Activated CD8-positive, alpha-beta memory T cell treated with anti-CD3 and anti-CD28 coated beads, Interleukin-2, amount 50 U/mL, for 48 hours (primary cell): ENCODE measurements at regions not wholly inside any gene's neighbourhood (a gene's known extent, or its start where the extent isn't known, plus 50 kb on each side); places are given as distances from the start of the nearest gene placed in this dataset.
"Not testable (repeated sequence)": the region's sequence is repeated elsewhere in the genome, so short reads cannot be mapped to it uniquely, and the experiment has no call there.

Experiments
- DNase-seq: peaks from one replicate; pipeline ENCODE4 v3.0.0-alpha.2; 2020

DNA sequence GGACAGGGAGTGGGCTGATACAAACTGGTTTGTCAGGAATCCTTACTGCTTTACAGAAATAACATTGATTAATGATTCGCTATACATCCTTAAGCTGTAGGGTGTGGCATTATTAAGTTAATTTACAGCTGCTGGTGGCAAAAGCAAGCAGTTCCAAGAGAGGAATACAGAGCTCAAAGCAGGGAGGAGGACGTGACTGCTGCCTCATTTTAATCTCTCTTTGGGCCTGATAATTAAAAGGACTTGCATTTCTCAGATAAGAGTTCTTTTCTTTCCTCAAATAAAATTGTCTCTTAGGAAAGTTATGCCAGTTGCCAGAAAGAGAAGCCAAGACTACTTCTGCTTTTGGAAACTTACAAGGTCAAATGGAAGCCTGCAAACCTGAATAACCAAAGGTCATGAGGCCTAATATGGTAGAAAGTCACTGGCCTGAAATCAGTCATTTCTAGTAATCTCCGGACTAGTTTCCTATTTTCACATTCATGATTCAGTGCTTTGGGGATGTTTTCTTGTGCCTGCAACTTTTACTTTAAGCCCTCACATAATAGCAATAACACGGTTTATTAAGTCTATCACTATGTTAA, 426.2 kb upstream of the SPATA31A3 start:
- DNase-seq: not testable (repeated sequence)

DNA sequence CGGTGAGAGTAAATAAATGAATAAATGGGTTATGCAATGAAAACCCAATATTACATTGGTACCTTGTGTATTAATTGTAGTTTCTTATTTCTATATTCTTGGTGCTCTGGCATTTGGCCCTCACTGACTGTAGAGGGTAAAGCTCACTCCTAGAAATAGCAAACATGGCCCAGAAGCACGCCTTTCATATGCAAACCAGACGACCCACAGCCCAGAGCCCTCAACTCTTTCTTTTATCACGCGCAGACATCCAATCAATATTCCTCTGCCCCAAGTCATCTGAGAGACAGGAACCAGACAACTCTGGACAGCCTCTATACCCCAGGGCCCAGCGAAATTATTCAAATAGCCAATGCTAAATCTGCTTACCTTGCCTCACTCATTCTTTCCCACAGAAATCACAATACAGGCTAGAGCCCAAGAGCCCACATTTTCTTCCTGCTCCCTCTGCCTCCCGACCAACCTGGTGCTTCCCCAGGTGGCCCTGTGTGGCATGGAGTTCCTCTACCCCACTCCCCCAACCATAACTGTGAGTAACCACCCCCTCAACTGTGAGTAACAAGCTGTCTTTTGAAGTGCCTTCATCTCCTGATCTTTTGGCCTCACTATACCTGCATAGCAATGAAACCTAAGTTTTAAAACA, 425.1 kb upstream of the SPATA31A3 start:
- not testable (repeated sequence) for DNase-seq

- not testable (repeated sequence) for DNase-seq
Observed at GRCh38 chr9:67416639-67417038, 424.3 kb upstream of the SPATA31A3 start.

- not testable (repeated sequence) for DNase-seq
Observed at GRCh38 chr9:67410606-67411220, 418.4 kb upstream of the SPATA31A3 start.

DNA sequence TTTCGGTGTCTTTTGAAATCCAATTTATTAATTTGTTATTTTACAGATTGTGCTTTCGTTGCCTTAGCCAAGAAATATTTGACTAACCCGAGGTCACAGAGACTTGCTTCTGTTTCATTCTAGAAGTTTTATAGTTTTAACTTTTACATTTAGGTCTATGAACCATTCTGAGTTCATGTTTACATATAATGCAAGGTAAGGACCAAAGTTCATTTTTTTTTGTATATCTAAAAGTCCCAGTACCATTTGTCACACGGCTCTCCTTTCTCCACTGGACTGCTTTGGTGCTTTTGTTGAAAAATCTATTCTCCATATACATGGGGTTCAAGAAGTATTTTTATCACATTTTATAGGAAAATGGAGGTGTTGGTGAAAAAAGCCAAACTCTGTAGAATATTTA, 411.4 kb upstream of the SPATA31A3 start:
- not testable (repeated sequence) for DNase-seq

GRCh38 chr9:67397731-67398130, 405.4 kb upstream of the SPATA31A3 start:
- not testable (repeated sequence) for DNase-seq

DNA sequence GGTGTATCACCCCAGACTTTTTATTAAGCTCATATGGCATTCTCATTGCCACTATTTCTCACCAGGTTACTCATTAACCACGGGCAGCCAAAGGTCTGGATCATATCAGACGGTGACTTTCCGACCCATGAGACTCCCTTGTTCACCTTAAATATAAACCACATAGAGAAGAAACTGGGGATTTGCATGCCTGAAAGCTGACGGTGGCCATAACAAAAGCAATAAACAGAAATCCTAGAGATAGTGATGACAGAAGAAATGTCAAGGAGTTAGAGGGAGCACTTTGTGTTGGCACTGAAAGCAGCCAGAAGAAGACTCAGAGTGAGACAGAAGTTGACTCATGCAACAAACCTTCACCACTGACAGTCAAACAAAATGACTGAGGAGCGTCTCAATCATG, 402.4 kb upstream of the SPATA31A3 start:
- DNase-seq: not testable (repeated sequence)

- not testable (repeated sequence) for DNase-seq
Observed at GRCh38 chr9:67394038-67394437, 401.7 kb upstream of the SPATA31A3 start.

- not testable (repeated sequence) for DNase-seq
Observed at GRCh38 chr9:67369664-67370063, 377.3 kb upstream of the SPATA31A3 start.

- not testable (repeated sequence) for DNase-seq
Observed at GRCh38 chr9:67362325-67362724, 370.0 kb upstream of the SPATA31A3 start.

GRCh38 chr9:67353961-67354360, 361.6 kb upstream of the SPATA31A3 start:
- DNase-seq: not testable (repeated sequence)

- not testable (repeated sequence) for DNase-seq
Observed at GRCh38 chr9:67349424-67349759, 357.0 kb upstream of the SPATA31A3 start.

DNA sequence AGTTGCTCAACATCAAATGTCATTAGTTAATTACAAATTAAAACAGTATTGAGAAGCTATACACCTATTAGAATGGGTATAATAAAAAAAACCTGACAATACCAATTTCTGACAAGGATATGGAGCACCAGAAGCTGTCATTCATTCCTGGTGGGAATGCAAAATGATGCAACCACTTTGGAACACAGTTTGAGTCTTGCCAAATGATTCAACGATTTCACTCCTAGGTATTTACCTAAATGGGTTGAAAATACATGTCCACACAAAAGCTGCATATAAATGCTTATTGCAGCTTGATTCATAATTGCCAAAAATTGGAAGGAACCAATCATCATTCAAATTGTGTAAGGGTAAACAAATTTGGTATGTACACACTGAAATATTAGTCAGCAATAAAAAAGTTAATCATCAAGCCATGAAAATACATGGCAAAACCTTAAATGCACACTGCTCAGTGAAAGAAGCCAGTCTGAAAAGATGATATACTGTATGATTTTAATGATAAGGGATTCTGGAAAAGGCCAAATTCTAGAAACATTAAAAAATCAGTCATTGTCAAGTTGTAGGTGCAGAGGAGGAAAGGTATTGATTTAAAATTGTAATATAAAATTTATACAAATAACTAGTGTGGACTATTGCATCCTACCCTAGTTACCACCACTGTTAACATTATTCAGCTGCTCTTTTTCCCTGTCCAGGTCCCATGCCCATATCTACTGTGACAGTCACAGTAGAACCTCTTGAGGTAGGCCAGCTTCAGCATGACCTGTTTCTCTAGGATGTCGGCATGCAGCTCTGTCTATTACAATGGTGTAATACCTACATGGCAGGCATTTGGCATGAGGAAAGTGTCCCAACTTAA, 356.4 kb upstream of the SPATA31A3 start:
- not testable (repeated sequence) for DNase-seq

GRCh38 chr9:67348094-67348493, 355.7 kb upstream of the SPATA31A3 start:
- not testable (repeated sequence) for DNase-seq

- DNase-seq: not testable (repeated sequence)
Observed at GRCh38 chr9:67339216-67339615, 346.9 kb upstream of the SPATA31A3 start.

DNA sequence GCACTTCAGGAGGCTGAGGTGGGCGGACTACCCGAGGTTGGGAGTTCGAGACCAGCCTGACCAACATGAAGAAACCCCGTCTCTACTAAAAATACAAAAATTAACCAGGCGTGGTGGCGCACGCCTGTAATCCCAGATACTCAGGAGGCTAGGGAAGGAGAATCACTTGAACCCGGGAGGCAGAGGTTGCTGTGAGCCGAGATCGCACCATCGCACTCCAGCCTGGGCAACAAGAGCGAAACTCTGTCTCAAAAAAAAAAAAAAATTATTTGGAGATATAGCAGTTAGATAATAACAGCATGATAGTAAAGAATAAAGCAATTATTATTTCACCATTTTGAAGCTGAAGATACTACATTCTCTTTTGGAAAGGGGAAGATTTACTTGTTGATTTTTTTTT, 345.9 kb upstream of the SPATA31A3 start:
- DNase-seq: not testable (repeated sequence)

- DNase-seq: not testable (repeated sequence)
Observed at GRCh38 chr9:67334727-67335572, 342.6 kb upstream of the SPATA31A3 start.

- not testable (repeated sequence) for DNase-seq
Observed at GRCh38 chr9:67331634-67332033, 339.3 kb upstream of the SPATA31A3 start.

DNA sequence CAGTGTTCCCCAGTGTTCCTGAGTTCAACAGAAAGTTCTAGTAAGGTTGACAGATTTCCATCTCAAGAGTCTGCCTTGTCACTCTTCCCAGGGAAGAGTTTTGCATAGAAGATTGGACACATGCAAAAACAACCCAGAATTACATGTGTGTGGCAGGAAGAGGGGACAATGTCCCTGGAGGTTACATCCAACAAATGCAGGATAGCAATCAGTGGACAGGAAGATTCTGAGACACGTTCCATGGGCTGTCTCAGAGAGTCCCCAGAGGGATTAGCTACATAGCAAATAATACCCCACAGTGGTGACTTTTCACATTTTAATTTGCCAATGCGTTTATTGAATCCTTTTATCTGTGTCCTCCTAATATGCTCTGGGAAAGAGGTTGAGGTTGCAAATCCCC, 321.1 kb upstream of the SPATA31A3 start:
- not testable (repeated sequence) for DNase-seq

GRCh38 chr9:67312504-67312903, 320.2 kb upstream of the SPATA31A3 start:
- not testable (repeated sequence) for DNase-seq

GRCh38 chr9:67307109-67307508, 314.8 kb upstream of the SPATA31A3 start:
- DNase-seq: not testable (repeated sequence)

DNA sequence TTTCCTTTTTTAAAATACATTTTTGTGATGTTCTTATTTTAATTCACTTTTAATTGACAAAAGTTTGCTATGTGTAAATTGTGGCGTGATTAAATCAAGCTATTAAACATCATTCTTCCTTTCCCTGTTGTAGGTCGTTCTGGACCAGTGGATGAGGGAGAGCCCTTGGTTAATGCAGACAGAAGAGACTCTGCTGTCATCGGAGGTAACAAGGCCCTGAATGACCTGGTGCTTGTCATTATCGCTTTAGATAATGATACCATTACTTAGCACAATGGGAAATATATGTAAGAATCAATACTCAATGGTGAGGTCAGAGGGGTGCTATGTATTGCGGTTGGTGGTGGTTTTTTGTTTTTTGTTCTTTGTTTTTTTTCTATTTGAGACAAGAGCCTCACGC, 296.4 kb upstream of the SPATA31A3 start:
- not testable (repeated sequence) for DNase-seq
